ENCODE measurements at regions not wholly inside any gene's neighbourhood (a gene's known extent, or its start where the extent isn't known, plus 50 kb on each side); places are given as distances from the start of the nearest gene placed in this dataset.

DNA sequence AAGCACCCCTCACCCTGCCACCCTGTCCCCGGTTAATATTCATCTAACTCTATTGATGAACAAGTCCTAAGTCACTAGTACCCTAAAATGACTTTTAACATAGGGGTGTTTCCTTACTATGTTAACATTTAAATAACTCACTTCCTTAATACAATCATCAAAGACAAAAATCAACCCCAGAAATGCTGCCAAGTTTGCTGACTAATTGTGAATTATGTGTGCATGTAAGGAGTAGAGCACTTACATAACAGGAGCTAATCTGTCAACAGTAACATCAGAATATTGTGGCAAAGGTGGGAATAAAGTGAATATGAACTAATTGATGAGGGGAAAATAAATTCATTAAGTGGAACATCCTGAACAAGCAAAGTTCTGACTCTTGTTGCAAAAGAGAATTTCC is 81.4 kb upstream of the ERBB4 start:
- H3K9ac ChIP-seq (ENCODE audit: low read depth, low read length, poor library complexity, severe bottlenecking): no peak overlapping the region
- TF ChIP-seq, protein P1, sequence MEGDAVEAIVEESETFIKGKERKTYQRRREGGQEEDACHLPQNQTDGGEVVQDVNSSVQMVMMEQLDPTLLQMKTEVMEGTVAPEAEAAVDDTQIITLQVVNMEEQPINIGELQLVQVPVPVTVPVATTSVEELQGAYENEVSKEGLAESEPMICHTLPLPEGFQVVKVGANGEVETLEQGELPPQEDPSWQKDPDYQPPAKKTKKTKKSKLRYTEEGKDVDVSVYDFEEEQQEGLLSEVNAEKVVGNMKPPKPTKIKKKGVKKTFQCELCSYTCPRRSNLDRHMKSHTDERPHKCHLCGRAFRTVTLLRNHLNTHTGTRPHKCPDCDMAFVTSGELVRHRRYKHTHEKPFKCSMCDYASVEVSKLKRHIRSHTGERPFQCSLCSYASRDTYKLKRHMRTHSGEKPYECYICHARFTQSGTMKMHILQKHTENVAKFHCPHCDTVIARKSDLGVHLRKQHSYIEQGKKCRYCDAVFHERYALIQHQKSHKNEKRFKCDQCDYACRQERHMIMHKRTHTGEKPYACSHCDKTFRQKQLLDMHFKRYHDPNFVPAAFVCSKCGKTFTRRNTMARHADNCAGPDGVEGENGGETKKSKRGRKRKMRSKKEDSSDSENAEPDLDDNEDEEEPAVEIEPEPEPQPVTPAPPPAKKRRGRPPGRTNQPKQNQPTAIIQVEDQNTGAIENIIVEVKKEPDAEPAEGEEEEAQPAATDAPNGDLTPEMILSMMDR (conservative IDR thresholded peaks at IDR 0.05; ENCODE audit: low read length): no peak
- TF ChIP-seq EZH2phosphoT487 (IDR thresholded peaks at IDR 0.05; ENCODE audit: borderline replicate concordance): no peak

DNA sequence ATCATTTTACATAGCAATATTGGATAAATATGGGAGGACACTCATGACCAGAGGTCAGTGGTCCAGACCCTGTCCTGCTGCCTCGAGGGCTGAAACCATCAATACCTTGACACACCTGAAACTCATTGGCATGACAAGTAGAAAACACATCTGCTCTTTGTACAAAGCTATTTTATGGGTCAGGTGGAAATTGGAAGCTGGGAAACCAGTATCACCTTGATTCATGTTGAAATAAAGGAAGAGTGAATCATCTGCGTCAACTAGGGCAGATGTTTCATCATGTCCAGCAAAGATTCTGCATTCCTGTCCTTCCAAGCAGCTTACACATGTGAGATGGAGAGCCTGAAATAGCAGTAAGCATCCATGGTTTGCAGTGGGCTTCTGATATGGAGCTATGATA is 80.0 kb upstream of the ERBB4 start:
- H3F3A ChIP-seq (ENCODE audit: low read depth): no peaks in the 10 kb centered on the region
- no peaks in the 10 kb centered on the region for H3K9me3 ChIP-seq (ENCODE audit: insufficient read depth, low read depth, low read length)
- H4K20me1 ChIP-seq (ENCODE audit: insufficient read depth, low read length, poor library complexity, severe bottlenecking): no peaks in the 10 kb centered on the region
- H3K9me2 ChIP-seq (replicated peaks; ENCODE audit: low read depth, low read length): no peaks in the 10 kb centered on the region
- H3K36me3 ChIP-seq (ENCODE audit: insufficient read depth, low read length): no peaks in the 10 kb centered on the region
- no peak overlapping the region for H2AFZ ChIP-seq (ENCODE audit: low read length)
- no peaks in the 10 kb centered on the region for H3K27me3 ChIP-seq (ENCODE audit: insufficient read depth, low read length, poor library complexity, severe bottlenecking)
- no peaks in the 10 kb centered on the region for H3K79me2 ChIP-seq (ENCODE audit: insufficient read depth, low read length)
- no peak overlapping the region for H3K9ac ChIP-seq (ENCODE audit: low read depth, low read length, poor library complexity, severe bottlenecking)
- TF ChIP-seq, protein P1 (conservative IDR thresholded peaks at IDR 0.05; ENCODE audit: low read length): no peak
- TF ChIP-seq EZH2phosphoT487 (IDR thresholded peaks at IDR 0.05; ENCODE audit: borderline replicate concordance): no peak
- H3K4me3 ChIP-seq (ENCODE audit: low read length, poor library complexity, severe bottlenecking): no peak overlapping the region
- no peak overlapping the region for H3K4me2 ChIP-seq (ENCODE audit: low read depth, low read length, poor library complexity, severe bottlenecking)
- no peaks in the 10 kb centered on the region for H3K4me1 ChIP-seq (ENCODE audit: insufficient read depth, low read length, poor library complexity, severe bottlenecking)

More for the DNA sequence above, 81.4 kb upstream of the ERBB4 start:
- Histone ChIP-seq H3K4me3 (ENCODE audit: low read length, poor library complexity, severe bottlenecking) (no peak overlapping the region), H3K4me2 (ENCODE audit: low read depth, low read length, poor library complexity, severe bottlenecking) (no peak overlapping the region), H3K9me3 (ENCODE audit: insufficient read depth, low read depth, low read length) (no peaks in the 10 kb centered on the region), H3K36me3 (ENCODE audit: insufficient read depth, low read length) (no peaks in the 10 kb centered on the region), H3K27me3 (ENCODE audit: insufficient read depth, low read length, poor library complexity, severe bottlenecking) (no peaks in the 10 kb centered on the region), H3F3A (ENCODE audit: low read depth) (no peaks in the 10 kb centered on the region), H3K9me2 (replicated peaks; ENCODE audit: low read depth, low read length) (no peaks in the 10 kb centered on the region), H3K79me2 (ENCODE audit: insufficient read depth, low read length) (no peaks in the 10 kb centered on the region), H2AFZ (ENCODE audit: low read length) (no peak overlapping the region), H3K4me1 (ENCODE audit: insufficient read depth, low read length, poor library complexity, severe bottlenecking) (no peaks in the 10 kb centered on the region), H4K20me1 (ENCODE audit: insufficient read depth, low read length, poor library complexity, severe bottlenecking) (no peaks in the 10 kb centered on the region)

DNA sequence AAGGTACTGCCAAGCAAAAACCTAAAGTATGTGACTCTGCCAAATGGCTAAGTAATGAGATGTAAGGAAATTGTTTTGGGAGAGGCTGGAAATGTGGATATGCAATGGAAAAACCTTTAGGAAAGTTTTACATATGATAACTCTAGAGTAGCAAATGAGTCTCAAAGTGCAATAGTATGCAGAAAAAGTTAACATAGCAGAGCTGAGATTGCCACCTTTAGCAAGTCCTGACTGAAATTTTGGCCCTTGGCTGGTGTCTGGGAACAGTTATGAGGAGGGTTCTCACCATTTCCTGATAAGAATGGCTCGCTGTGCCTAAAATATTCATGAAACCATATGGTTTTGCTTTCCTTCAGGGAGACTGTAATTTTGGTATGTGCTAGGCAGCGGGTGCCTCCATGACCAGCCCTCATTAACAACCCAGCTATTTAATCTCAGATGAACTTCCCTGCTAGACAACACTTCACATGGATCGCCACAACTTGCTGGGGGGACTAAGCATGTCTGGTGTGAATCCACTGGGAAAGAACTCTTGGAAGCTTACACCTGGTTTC is 72.3 kb upstream of the ERBB4 start:
- no peak overlapping the region for H3K4me2 ChIP-seq (ENCODE audit: low read depth, low read length, poor library complexity, severe bottlenecking)
- H2AFZ ChIP-seq (ENCODE audit: low read length): no peak overlapping the region
- no peaks in the 10 kb centered on the region for H3K9me3 ChIP-seq (ENCODE audit: insufficient read depth, low read depth, low read length)
- no peaks in the 10 kb centered on the region for H3F3A ChIP-seq (ENCODE audit: low read depth)
- no peak overlapping the region for H3K4me3 ChIP-seq (ENCODE audit: low read length, poor library complexity, severe bottlenecking)
- H3K9me2 ChIP-seq (replicated peaks; ENCODE audit: low read depth, low read length): no peaks in the 10 kb centered on the region
- TF ChIP-seq, protein P1 (conservative IDR thresholded peaks at IDR 0.05; ENCODE audit: low read length): no peak
- no peak for TF ChIP-seq EZH2phosphoT487 (IDR thresholded peaks at IDR 0.05; ENCODE audit: borderline replicate concordance)
- no peaks in the 10 kb centered on the region for H4K20me1 ChIP-seq (ENCODE audit: insufficient read depth, low read length, poor library complexity, severe bottlenecking)
- no peaks in the 10 kb centered on the region for H3K36me3 ChIP-seq (ENCODE audit: insufficient read depth, low read length)
- H3K27me3 ChIP-seq (ENCODE audit: insufficient read depth, low read length, poor library complexity, severe bottlenecking): no peaks in the 10 kb centered on the region
- no peak overlapping the region for H3K9ac ChIP-seq (ENCODE audit: low read depth, low read length, poor library complexity, severe bottlenecking)
- no peaks in the 10 kb centered on the region for H3K79me2 ChIP-seq (ENCODE audit: insufficient read depth, low read length)
- H3K4me1 ChIP-seq (ENCODE audit: insufficient read depth, low read length, poor library complexity, severe bottlenecking): no peaks in the 10 kb centered on the region
